Adrenal gland (tissue), 5 donors: ENCODE measurements at regions not wholly inside any gene's neighbourhood (a gene's known extent, or its start where the extent isn't known, plus 50 kb on each side); places are given as distances from the start of the nearest gene placed in this dataset.

ENCODE experiments used
- CTCF ChIP-seq, 6 experiments: fragments of 450-650 bp in 4 of 6; fragments of 200-600 bp in 2 of 6; sonication (generic) in 1 of 6; IDR thresholded peaks; 1 replicate in 5 of 6; 2 replicates in 1 of 6; pipeline versions ENCODE4 v1.5.1 to v1.8.0; 2016 to 2021; ENCODE audit warnings: antibody characterized with exemption in 6 of 6, mild to moderate bottlenecking in 2 of 6, moderate library complexity in 1 of 6
- POLR2A ChIP-seq, 2 donors: fragments of 450-650 bp; IDR thresholded peaks; one replicate each; pipeline ENCODE4 v1.6.1; 2017; ENCODE audit warnings: antibody characterized with exemption in 2 of 2, mild to moderate bottlenecking in 2 of 2, moderate library complexity in 1 of 2
- donor health status: DM: no; HTN: no; CAD: no.

- TF ChIP-seq POLR2A (IDR thresholded peaks at IDR 0.05) (no peak), CTCF (IDR thresholded peaks at IDR 0.05) (no peak)
Observed at GRCh38 chr1:111063595-111063994, 76.3 kb downstream of the DRAM2 start.
